ENCODE measurements at regions not wholly inside any gene's neighbourhood (a gene's known extent, or its start where the extent isn't known, plus 50 kb on each side); places are given as distances from the start of the nearest gene placed in this dataset.

DNA sequence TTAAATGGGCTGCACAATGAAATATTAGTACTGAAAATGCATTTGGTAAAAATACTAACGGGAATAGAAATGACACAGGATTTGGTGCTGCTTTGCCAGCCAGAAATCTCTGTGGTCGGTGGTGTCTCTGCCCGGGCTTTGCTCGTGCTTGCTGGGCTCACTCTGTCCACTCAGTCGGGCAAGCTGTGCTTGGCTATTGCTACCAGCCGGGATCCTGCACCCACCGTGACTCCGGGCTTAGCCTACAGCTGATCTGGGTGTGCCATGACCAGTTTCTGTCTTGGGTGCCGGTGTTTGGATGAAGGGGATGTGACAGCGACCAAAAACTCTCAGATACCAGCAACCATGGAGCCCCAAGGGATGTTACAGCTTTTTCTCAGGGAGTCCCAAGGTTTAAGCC, 487.7 kb downstream of the TECRL start:
- no CpG with 5 or more reads among the region's 10 CpGs for WGBS (ENCODE audit: insufficient coverage, low lambda C conversion rate)
- H3K36me3 ChIP-seq (ENCODE audit: control insufficient read depth, insufficient read depth, low read length), result no peaks in the 10 kb centered on the region
- DNase-seq, result no peak

DNA sequence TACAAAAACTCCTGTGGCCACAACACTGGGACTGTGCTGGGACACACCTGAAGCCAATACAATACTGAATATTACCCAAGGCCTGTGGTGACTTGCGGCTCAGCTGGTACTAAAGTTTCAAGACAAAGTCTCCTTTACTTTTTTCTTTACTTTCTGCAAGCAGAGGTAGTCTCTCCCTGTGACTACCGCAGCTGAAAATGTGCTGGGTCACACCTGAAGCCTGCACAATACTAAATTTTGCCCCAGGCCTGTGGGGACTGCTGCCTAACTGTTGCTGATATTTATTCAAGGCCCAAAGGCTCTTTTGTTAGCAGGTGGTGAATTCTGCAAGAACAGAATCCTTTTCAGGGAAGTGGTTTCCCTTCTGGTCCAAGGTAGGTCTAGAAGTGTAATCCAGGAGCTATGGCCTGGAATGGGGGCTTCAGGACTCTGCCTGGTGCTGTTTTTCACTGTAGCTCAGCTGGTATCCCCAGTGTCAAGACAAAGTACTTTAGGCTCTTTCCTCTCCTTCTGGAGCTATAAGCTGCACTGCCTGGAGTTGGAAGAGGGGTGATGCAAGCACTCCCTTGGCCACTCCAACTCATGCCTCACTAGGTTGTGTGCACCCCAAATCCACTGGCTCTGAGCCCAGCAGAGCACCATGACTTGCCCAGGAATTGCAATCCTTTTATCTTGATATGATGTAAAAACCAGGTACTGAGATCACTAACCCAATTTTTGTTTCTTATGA, 489.4 kb downstream of the TECRL start:
- no peak overlapping the region for H3K27ac ChIP-seq (ENCODE audit: low read length)
- H3K36me3 ChIP-seq (ENCODE audit: control insufficient read depth, insufficient read depth, low read length), result no peaks in the 10 kb centered on the region
- WGBS (ENCODE audit: insufficient coverage, low lambda C conversion rate), result no CpG with 5 or more reads among the region's 2 CpGs
- DNase-seq, result no peak
- no peak overlapping the region for H3K4me3 ChIP-seq (ENCODE audit: low read length)
- no peaks in the 10 kb centered on the region for H3K9me3 ChIP-seq (ENCODE audit: control insufficient read depth, low read depth, low read length)
- H3K4me1 ChIP-seq (ENCODE audit: control insufficient read depth, insufficient read depth, low read length), result no peaks in the 10 kb centered on the region
- no peaks in the 10 kb centered on the region for H3K27me3 ChIP-seq (ENCODE audit: control insufficient read depth, insufficient read depth, low read length)

More for the DNA sequence above, 487.7 kb downstream of the TECRL start:
- Histone ChIP-seq H3K27me3 (ENCODE audit: control insufficient read depth, insufficient read depth, low read length) (no peaks in the 10 kb centered on the region), H3K27ac (ENCODE audit: low read length) (no peak overlapping the region), H3K4me1 (ENCODE audit: control insufficient read depth, insufficient read depth, low read length) (no peaks in the 10 kb centered on the region), H3K9me3 (ENCODE audit: control insufficient read depth, low read depth, low read length) (no peaks in the 10 kb centered on the region), H3K4me3 (ENCODE audit: low read length) (no peak overlapping the region)

DNA sequence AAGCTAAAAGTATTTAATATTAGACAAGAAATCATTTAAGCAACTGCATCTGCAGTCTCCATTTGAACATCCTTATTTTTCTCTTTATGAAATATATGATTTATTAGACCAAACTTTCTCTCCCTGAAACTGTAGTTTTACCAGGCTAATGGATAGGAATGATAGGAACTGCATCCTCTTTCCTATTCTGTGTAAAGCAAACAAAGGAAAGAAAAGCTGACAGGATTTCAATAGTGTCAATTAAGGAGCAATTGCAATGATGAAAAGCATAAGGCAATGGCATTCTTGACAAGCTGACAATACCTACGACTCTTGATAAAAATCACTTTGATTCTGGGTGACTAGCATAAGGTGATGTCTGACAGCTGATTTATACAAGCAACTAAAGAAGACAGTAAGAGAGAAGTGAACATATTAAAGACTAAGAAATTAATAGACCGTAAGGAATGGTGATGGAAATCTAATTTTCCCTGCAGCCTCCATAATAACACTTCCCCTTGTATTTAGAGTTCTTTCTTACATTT, 502.5 kb downstream of the TECRL start:
- H3K27me3 ChIP-seq (ENCODE audit: control insufficient read depth, insufficient read depth, low read length), result no peaks in the 10 kb centered on the region
- H3K4me3 ChIP-seq (ENCODE audit: low read length), result no peak overlapping the region
- H3K9me3 ChIP-seq (ENCODE audit: control insufficient read depth, low read depth, low read length), result no peaks in the 10 kb centered on the region
- H3K36me3 ChIP-seq (ENCODE audit: control insufficient read depth, insufficient read depth, low read length), result no peaks in the 10 kb centered on the region
- DNase-seq, result no peak
- 80% methylated on average over 2 of the region's 2 CpGs for WGBS (ENCODE audit: insufficient coverage, low lambda C conversion rate)
- no peaks in the 10 kb centered on the region for H3K4me1 ChIP-seq (ENCODE audit: control insufficient read depth, insufficient read depth, low read length)
- H3K27ac ChIP-seq (ENCODE audit: low read length), result no peak overlapping the region

DNA sequence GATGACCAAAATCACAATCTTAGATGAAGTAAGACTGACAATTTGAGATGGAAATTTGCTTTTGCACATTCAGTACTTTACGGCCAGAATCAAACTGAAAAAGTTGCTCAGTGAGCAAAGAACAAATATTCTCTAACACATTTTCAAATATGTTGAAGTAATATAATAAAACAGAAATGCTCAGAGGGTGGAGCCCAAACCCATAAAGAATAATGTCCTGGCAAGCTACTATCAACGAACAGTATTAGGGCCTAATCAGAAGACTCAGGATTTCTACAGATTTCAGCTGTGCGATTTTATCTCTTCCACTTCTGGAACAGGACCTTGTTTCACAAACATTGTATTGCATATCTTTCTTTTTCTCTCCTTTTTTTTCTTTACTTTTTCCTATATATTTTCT, 505.0 kb downstream of the TECRL start:
- H3K4me1 ChIP-seq (ENCODE audit: control insufficient read depth, insufficient read depth, low read length), result no peaks in the 10 kb centered on the region
- WGBS (ENCODE audit: insufficient coverage, low lambda C conversion rate), result 87% methylated on average over 3 of the region's 3 CpGs
- no peak overlapping the region for H3K27ac ChIP-seq (ENCODE audit: low read length)
- no peaks in the 10 kb centered on the region for H3K36me3 ChIP-seq (ENCODE audit: control insufficient read depth, insufficient read depth, low read length)
- H3K9me3 ChIP-seq (ENCODE audit: control insufficient read depth, low read depth, low read length), result no peaks in the 10 kb centered on the region
- H3K4me3 ChIP-seq (ENCODE audit: low read length), result no peak overlapping the region
- no peak for DNase-seq
- H3K27me3 ChIP-seq (ENCODE audit: control insufficient read depth, insufficient read depth, low read length), result no peaks in the 10 kb centered on the region

DNA sequence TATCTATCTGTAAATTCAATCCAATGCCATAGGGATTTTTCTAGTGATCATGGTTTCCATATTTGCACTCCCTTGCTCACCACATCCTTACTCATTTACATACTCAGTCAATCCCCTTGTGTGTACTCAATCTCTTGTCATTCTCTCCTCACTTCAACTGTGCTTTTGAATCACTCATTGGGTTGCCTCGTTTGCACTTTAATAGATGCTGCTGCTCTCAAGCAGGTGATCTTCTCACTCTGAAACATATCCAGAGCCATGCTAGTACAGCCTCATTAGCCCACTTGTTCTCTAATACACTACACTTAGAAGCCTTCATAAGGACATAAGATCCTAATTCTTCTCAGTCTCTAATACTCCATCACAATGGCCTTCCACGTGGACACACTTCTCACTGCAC, 507.9 kb downstream of the TECRL start:
- no peak for DNase-seq
- WGBS (ENCODE audit: insufficient coverage, low lambda C conversion rate), result 20% methylated on average over 1 of the region's 2 CpGs
- no peak overlapping the region for H3K4me3 ChIP-seq (ENCODE audit: low read length)
- no peaks in the 10 kb centered on the region for H3K36me3 ChIP-seq (ENCODE audit: control insufficient read depth, insufficient read depth, low read length)
- H3K9me3 ChIP-seq (ENCODE audit: control insufficient read depth, low read depth, low read length), result no peaks in the 10 kb centered on the region
- no peak overlapping the region for H3K27ac ChIP-seq (ENCODE audit: low read length)
- no peaks in the 10 kb centered on the region for H3K4me1 ChIP-seq (ENCODE audit: control insufficient read depth, insufficient read depth, low read length)
- H3K27me3 ChIP-seq (ENCODE audit: control insufficient read depth, insufficient read depth, low read length), result no peaks in the 10 kb centered on the region

DNA sequence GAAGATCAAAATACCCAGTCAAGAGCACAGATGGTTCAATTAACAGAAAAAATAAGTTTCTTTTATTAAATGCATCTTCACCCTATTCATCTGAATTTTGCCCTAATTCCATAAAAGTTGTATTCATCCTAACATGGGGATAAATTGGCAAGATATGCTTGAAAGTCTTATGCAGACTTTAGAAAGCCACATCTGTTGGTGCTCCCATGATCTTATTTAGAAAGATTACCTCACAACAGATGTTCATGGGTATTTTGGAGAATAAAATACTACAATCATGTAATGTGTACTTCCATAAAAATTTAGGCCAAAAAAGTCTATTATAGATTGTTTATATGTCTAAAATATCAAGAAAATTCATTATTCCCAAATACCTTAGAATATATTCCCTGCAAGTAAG, 510.3 kb downstream of the TECRL start:
- Histone ChIP-seq H3K27me3 (ENCODE audit: control insufficient read depth, insufficient read depth, low read length) (no peaks in the 10 kb centered on the region), H3K9me3 (ENCODE audit: control insufficient read depth, low read depth, low read length) (no peaks in the 10 kb centered on the region), H3K36me3 (ENCODE audit: control insufficient read depth, insufficient read depth, low read length) (no peaks in the 10 kb centered on the region), H3K4me1 (ENCODE audit: control insufficient read depth, insufficient read depth, low read length) (no peaks in the 10 kb centered on the region), H3K4me3 (ENCODE audit: low read length) (no peak overlapping the region), H3K27ac (ENCODE audit: low read length) (no peak overlapping the region)
- DNase-seq, result no peak

DNA sequence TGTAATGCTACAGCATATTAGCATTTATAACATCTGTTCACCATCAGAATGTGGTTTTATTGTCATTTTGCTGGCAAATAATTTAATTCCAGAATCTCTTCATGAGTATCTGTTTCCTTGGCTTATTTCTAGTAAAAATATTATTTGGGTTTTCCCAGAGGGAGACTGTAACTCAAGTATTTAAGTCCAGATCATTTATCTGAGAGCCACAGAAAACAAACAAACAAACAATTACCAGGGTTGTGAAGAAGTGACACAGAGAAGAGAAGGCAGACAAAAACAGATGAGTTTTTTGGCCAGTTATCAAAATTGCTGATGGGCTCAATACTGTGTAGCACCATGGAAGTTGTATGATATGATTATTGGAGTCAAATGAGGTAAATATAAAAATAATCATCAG, 515.1 kb downstream of the TECRL start:
- Histone ChIP-seq H3K4me1 (ENCODE audit: control insufficient read depth, insufficient read depth, low read length) (no peaks in the 10 kb centered on the region), H3K4me3 (ENCODE audit: low read length) (no peak overlapping the region), H3K27ac (ENCODE audit: low read length) (no peak overlapping the region), H3K36me3 (ENCODE audit: control insufficient read depth, insufficient read depth, low read length) (no peaks in the 10 kb centered on the region), H3K9me3 (ENCODE audit: control insufficient read depth, low read depth, low read length) (no peaks in the 10 kb centered on the region), H3K27me3 (ENCODE audit: control insufficient read depth, insufficient read depth, low read length) (no peaks in the 10 kb centered on the region)
- DNase-seq, result no peak

DNA sequence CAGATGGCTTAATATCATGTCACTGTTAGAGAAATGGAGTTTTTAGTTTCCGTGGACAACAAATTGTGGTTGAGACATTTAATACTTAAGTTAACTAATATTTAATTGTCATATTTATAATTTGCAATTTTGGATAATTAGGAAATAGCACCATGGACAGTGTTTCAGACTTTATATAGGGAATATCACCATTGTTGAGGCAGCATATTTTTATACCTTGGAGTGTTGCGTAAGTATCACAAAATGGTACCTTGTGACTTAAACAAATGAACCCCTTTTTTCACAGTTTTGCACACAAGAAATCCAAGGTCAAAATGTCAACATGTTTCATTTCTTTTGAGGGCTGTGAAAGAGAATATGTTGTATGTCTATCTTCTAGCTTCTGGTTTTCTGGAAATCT, 539.9 kb downstream of the TECRL start:
- no peak for DNase-seq

DNA sequence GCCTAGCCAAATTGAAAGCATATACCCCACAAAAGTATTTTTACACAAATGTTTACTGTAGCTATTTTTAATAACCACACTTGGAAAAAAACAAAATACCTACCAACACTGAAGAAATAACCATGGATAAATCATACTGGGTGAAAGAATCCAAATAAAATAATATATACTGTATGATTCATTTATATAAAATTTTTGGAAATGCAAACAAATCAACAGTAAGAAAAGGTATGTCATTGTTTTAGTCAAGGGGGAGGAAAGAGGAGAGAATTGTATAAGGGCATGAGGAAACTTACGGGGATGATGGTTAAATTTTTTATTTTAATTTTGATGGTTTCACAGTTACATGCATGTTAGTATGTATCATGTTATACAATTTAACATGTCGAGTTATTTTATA, 557.8 kb downstream of the TECRL start:
- Histone ChIP-seq H3K27ac (ENCODE audit: low read length) (no peak overlapping the region), H3K36me3 (ENCODE audit: control insufficient read depth, insufficient read depth, low read length) (no peaks in the 10 kb centered on the region), H3K9me3 (ENCODE audit: control insufficient read depth, low read depth, low read length) (no peaks in the 10 kb centered on the region), H3K4me3 (ENCODE audit: low read length) (no peak overlapping the region), H3K27me3 (ENCODE audit: control insufficient read depth, insufficient read depth, low read length) (no peaks in the 10 kb centered on the region), H3K4me1 (ENCODE audit: control insufficient read depth, insufficient read depth, low read length) (no peaks in the 10 kb centered on the region)
- DNase-seq, result no peak
- WGBS (ENCODE audit: insufficient coverage, low lambda C conversion rate), result 100% methylated on average over 1 of the region's 2 CpGs

More for the DNA sequence above, 539.9 kb downstream of the TECRL start:
- Histone ChIP-seq H3K4me3 (ENCODE audit: low read length) (no peak overlapping the region), H3K9me3 (ENCODE audit: control insufficient read depth, low read depth, low read length) (no peaks in the 10 kb centered on the region), H3K27ac (ENCODE audit: low read length) (no peak overlapping the region), H3K36me3 (ENCODE audit: control insufficient read depth, insufficient read depth, low read length) (no peaks in the 10 kb centered on the region), H3K4me1 (ENCODE audit: control insufficient read depth, insufficient read depth, low read length) (no peaks in the 10 kb centered on the region), H3K27me3 (ENCODE audit: control insufficient read depth, insufficient read depth, low read length) (no peaks in the 10 kb centered on the region)
- no CpG with 5 or more reads among the region's 2 CpGs for WGBS (ENCODE audit: insufficient coverage, low lambda C conversion rate)

DNA sequence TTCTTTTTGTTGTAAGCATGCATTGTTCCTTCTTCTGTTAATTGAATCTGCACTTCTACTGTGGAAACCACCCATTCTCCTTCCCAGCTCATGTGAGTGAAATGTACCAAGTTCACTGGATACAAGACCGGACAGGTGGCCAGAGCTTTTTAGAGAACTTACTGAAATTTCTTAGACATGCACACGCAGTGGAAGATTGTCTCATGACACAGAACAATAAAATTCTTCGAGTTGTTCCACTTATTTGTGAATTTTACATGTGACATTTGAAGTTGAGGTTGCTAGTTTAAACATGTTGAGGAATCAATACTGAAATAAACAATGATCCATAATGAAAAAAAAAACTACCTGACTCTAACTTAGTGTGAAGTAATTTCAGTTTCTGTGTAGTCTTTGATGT, 568.0 kb downstream of the TECRL start:
- H3K4me1 ChIP-seq (ENCODE audit: control insufficient read depth, insufficient read depth, low read length), result no peaks in the 10 kb centered on the region
- no peak overlapping the region for H3K27ac ChIP-seq (ENCODE audit: low read length)
- no peak for DNase-seq
- H3K27me3 ChIP-seq (ENCODE audit: control insufficient read depth, insufficient read depth, low read length), result no peaks in the 10 kb centered on the region
- H3K4me3 ChIP-seq (ENCODE audit: low read length), result no peak overlapping the region
- H3K36me3 ChIP-seq (ENCODE audit: control insufficient read depth, insufficient read depth, low read length), result no peaks in the 10 kb centered on the region
- WGBS (ENCODE audit: insufficient coverage, low lambda C conversion rate), result no CpG with 5 or more reads among the region's 3 CpGs
- H3K9me3 ChIP-seq (ENCODE audit: control insufficient read depth, low read depth, low read length), result no peaks in the 10 kb centered on the region

DNA sequence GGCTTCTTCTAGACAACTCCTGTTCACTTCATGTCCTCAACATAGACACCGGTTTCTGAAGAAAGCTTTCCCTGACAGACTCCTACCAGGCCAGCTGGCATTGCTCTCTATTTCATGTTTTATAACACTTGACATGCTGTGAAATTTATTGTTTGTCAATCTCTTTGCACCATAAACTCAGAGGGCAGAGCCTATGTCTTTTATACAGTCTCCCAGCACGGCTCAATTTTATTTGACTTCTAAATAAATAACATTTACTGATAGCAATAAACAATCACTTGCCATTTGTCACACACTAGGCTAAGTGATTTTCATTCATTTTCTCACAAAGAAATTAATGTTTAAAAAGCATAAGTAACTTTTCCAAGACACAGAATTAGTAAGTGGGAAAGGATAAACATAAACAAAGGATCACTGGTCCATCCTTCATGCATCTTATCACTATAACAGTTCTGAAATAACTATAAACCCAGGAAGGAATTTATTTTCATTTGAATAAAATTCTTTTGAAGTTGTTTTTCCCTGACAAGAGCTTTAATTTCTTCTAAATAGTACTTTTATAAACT, 577.6 kb downstream of the TECRL start:
- Histone ChIP-seq H3K36me3 (ENCODE audit: control insufficient read depth, insufficient read depth, low read length) (no peaks in the 10 kb centered on the region), H3K4me3 (ENCODE audit: low read length) (no peak overlapping the region), H3K9me3 (ENCODE audit: control insufficient read depth, low read depth, low read length) (no peaks in the 10 kb centered on the region), H3K27me3 (ENCODE audit: control insufficient read depth, insufficient read depth, low read length) (no peaks in the 10 kb centered on the region), H3K4me1 (ENCODE audit: control insufficient read depth, insufficient read depth, low read length) (no peaks in the 10 kb centered on the region), H3K27ac (ENCODE audit: low read length) (no peak overlapping the region)
- WGBS (ENCODE audit: insufficient coverage, low lambda C conversion rate), result no CpG with 5 or more reads among the region's 2 CpGs
- no peak for DNase-seq
